Right forelimb (tissue), 1 donor: ENCODE measurements at regions not wholly inside any gene's neighbourhood (a gene's known extent, or its start where the extent isn't known, plus 50 kb on each side); places are given as distances from the start of the nearest gene placed in this dataset.

Source experiments
- DNase-seq: peaks from one replicate; pipeline ENCODE4 v3.0.0-alpha.2; 2018

GRCh38 chr4:166498546-166498945, 625.5 kb downstream of the TLL1 start:
- DNase-seq, result no peak

GRCh38 chr4:166499820-166500219, 626.8 kb downstream of the TLL1 start:
- DNase-seq, result no peak

GRCh38 chr4:166501941-166502382, 628.9 kb downstream of the TLL1 start:
- DNase-seq, result no peak

GRCh38 chr4:166502660-166503059, 629.6 kb downstream of the TLL1 start:
- DNase-seq, result no peak

- DNase-seq, result no peak
Observed at GRCh38 chr4:166506051-166506450, 633.0 kb downstream of the TLL1 start.

GRCh38 chr4:166512267-166512666, 639.2 kb downstream of the TLL1 start:
- DNase-seq, result no peak

- DNase-seq, result no peak
Observed at GRCh38 chr4:166518315-166518714, 645.3 kb downstream of the TLL1 start.

GRCh38 chr4:166518776-166519175, 645.7 kb downstream of the TLL1 start:
- DNase-seq, result no peak

- DNase-seq, result no peak
Observed at GRCh38 chr4:166519774-166520173, 646.7 kb downstream of the TLL1 start.

GRCh38 chr4:166527500-166527899, 654.5 kb downstream of the TLL1 start:
- DNase-seq, result no peak

- DNase-seq, result no peak
Observed at GRCh38 chr4:166531703-166532102, 658.7 kb downstream of the TLL1 start.

- DNase-seq, result no peak
Observed at GRCh38 chr4:166535865-166536264, 662.8 kb downstream of the TLL1 start.

- DNase-seq, result no peak
Observed at GRCh38 chr4:166538491-166539005, 665.5 kb downstream of the TLL1 start.

GRCh38 chr4:166546009-166546408, 673.0 kb downstream of the TLL1 start:
- no peak for DNase-seq

GRCh38 chr4:166577639-166578038, 656.7 kb downstream of the SPOCK3 start:
- no peak for DNase-seq

- no peak for DNase-seq
Observed at GRCh38 chr4:166585491-166585890, 648.8 kb downstream of the SPOCK3 start.

- peak; percentile 49 for DNase-seq
Observed at GRCh38 chr4:166594326-166594946, 639.9 kb downstream of the SPOCK3 start.

GRCh38 chr4:166600264-166600663, 634.0 kb downstream of the SPOCK3 start:
- DNase-seq, result no peak

- no peak for DNase-seq
Observed at GRCh38 chr4:166602068-166602467, 632.2 kb downstream of the SPOCK3 start.

- no peak for DNase-seq
Observed at GRCh38 chr4:166622425-166622977, 611.8 kb downstream of the SPOCK3 start.

GRCh38 chr4:166625018-166625637, 609.2 kb downstream of the SPOCK3 start:
- no peak for DNase-seq

GRCh38 chr4:166628454-166628853, 605.8 kb downstream of the SPOCK3 start:
- no peak for DNase-seq

GRCh38 chr4:166635367-166635766, 598.9 kb downstream of the SPOCK3 start:
- DNase-seq, result no peak

- DNase-seq, result no peak
Observed at GRCh38 chr4:166637816-166638215, 596.5 kb downstream of the SPOCK3 start.
